Right ventricle myocardium inferior (tissue), 1 donor: ENCODE measurements at regions not wholly inside any gene's neighbourhood (a gene's known extent, or its start where the extent isn't known, plus 50 kb on each side); places are given as distances from the start of the nearest gene placed in this dataset.
"Not testable (repeated sequence)": the region's sequence is repeated elsewhere in the genome, so short reads cannot be mapped to it uniquely, and the experiment has no call there.

Experiments
- ATAC-seq: fragments of 200-7000 bp; cut with Tn5 transposase; one replicate; pipeline ENCODE4 v1.9.1; 2020; ENCODE audit warnings: mild to moderate bottlenecking, moderate library complexity
- DNase-seq: peaks from one replicate; pipeline ENCODE4 v3.0.0; 2021; ENCODE audit errors: missing footprints
- intact Hi-C: fragments of 100-400 bp; cut with DNase I; formaldehyde crosslinking; loops from one replicate; pipeline ENCODE4 v1.11.0; 2022
- donor health status: DM: no; HTN: yes; CAD: no; lungs with severe emphysema.

GRCh38 chr6:30813631-30814145, 69.3 kb upstream of the IER3 start:
- DNase-seq (no peak), ATAC-seq (no peak)
- intact Hi-C loops = no loop called here

- ATAC-seq (no peak), DNase-seq (no peak)
- intact Hi-C loops = no loop called here
These were observed 66.5 kb upstream of the IER3 start for GRCh38 chr6:30810813-30811339.

DNA sequence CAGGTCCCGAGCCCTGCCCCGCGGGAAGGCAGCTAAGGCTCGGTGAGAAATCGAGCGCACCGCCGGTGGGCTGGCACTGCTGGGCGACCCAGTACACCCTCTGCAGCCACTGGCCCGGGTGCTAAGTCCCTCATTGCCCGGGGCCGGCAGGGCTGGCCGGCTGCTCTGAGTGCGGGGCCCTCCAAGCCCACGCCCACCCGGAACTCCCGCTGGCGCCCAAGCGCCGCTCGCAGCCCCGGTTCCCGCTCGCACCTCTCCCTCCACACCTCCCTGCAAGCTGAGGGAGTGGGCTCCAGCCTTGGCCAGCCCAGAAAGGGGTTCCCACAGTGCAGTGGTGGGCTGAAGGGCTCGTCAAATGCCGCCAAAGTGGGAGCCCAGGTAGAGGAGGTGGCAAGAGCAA, 63.2 kb upstream of the IER3 start:
- ATAC-seq, DNase-seq, intact Hi-C loops: not testable (repeated sequence)

DNA sequence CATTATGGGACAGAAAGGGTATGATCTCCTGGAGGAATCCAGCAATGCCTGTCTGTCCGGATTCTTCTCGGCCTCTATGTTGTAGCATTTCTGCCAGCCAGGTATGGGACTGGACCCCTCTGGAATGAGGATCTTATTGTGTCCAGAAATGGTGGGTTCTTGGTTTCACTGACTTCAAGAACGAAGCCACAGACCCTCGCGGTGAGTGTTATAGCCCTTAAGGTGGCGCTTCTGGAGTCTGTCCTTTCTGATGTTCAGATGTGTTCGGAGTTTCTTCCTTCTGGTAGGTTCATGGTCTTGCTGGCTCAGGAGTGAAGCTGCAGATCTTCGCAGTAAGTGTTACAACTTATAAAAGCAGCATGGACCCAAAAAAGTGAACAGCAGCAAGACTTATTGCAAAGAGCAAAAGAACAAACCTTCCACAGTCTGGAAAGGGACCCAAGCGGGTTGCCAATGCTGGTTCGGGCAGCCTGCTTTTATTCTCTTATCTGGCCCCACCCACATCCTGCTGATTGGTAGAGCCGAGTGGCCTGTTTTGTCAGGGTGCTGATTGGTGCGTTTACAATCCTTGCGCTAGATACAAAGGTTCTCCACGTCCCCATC, 62.3 kb upstream of the IER3 start:
- intact Hi-C loops = no loop called here
- no peak for DNase-seq
- no peak for ATAC-seq

- intact Hi-C loops = no loop called here
- ATAC-seq (no peak), DNase-seq (no peak)
These were observed 60.0 kb upstream of the IER3 start for GRCh38 chr6:30804333-30804732.

DNA sequence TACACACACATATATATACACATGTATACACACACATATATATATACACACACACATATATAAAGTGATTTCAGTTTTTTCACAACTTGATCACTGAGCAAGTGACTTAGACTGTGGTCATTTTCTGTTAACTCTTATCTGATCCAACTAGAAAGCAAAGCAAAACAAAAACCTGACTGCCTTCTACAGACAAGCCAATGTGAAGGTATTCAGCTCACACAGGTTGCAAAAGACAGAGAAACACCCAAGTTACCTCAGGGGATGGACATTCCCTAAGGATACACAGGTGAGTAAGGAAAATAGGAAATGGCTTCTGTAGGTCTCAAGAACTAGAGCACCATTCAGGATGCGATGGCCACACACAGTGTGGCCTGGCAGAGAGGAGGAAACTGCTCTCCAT, 58.4 kb upstream of the IER3 start:
- intact Hi-C loops = no loop called here
- ATAC-seq (no peak), DNase-seq (no peak)

DNA sequence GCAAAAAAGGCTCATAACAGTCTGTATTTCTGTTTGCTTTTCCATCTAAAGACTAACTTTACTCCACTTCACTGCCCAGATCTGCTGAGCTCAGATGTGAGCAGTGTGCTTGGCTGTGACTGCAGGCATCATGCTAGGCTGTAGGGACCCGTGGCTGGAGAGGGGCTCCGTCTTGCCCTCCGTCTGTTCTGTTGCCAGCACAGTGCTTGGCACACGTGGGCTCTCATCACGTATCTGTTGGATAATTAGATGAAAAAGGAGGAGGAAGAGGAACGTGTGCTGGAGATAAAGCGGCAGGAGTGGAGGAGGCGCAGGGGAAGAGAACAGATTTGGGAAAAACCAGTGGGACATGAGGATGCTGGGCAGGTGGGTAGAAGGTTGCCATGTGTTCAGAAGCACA, 57.6 kb upstream of the IER3 start:
- no peak for ATAC-seq
- intact Hi-C loops = no loop called here

DNA sequence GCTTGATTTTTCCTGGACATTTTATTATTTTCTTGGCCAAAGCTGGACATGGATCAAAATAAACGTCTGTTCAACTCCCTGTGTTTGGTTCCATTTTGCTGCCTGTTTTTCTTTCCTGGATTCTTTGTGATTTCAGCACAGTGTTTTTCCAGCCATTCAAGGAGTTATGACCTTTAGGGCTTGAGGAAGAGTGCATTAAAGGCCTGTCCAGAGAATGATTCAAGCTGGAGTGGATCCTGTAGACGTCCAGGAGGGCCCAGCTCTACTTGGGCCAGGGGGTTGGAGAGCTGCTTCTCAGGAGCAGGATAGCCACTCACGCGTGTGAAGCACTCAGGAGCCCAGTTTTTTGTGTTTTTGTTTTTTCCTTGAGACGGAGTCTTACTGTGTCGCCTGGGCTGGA, 56.5 kb upstream of the IER3 start:
- DNase-seq (no peak), ATAC-seq (peak; percentile 87)
- intact Hi-C loops = no loop called here

More for the DNA sequence above, 57.6 kb upstream of the IER3 start:
- no peak for DNase-seq

DNA sequence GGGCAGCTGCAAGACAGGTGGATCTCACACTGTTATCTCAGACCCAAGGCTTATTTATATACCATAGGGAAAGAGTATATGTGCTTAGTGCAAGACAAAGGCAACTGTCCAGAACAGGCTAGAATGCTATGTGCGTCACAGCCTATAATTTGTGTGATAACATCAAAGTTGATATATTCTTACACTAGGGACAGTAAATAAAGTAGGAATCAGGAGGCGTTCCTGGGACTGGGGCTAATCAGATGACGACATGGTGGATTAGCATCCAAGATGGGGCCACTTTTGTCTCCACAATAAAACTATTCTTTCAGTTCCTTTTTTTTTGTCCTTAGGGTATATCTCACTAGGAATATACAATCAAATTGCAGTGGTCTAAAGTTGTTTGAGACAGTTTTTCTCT, 54.9 kb upstream of the IER3 start:
- DNase-seq = no peak
- no peak for ATAC-seq
- intact Hi-C loops = no loop called here

GRCh38 chr6:30798494-30798893, 54.1 kb upstream of the IER3 start:
- intact Hi-C loops = no loop called here
- DNase-seq = no peak
- ATAC-seq = no peak

GRCh38 chr6:30795549-30796293, 51.4 kb upstream of the IER3 start:
- DNase-seq (no peak), ATAC-seq (no peak)
- intact Hi-C loops = no loop called here
